Astrocyte (in vitro differentiated cells and primary cell): ENCODE measurements at regions not wholly inside any gene's neighbourhood (a gene's known extent, or its start where the extent isn't known, plus 50 kb on each side); places are given as distances from the start of the nearest gene placed in this dataset.

Source experiments
- DNase-seq: peaks from one replicate; pipeline ENCODE4 v3.0.0-alpha.2; 2010; ENCODE audit warnings: low read depth
- FAIRE-seq: peaks from 2 replicates; lab custom pipeline; 2011; peaks lifted over from hg19 to GRCh38; lab: Jason Lieb, UNC
- H2AFZ ChIP-seq: 2 replicates; pipeline ENCODE4 v1.6.0; 2012; ENCODE audit warnings: low read depth, low read length, inconsistent platforms
- H3K27ac ChIP-seq: 2 replicates; pipeline ENCODE4 v1.5.1; 2011; ENCODE audit warnings: low read depth, low read length, inconsistent platforms
- H3K27me3 ChIP-seq: 2 replicates; pipeline ENCODE4 v1.6.0; 2011; ENCODE audit warnings: low read length, inconsistent platforms; ENCODE audit not compliant: insufficient read depth
- H3K36me3 ChIP-seq: 2 replicates; pipeline ENCODE4 v1.5.1; 2011; ENCODE audit warnings: low read length, inconsistent platforms; ENCODE audit not compliant: insufficient read depth
- H3K4me1 ChIP-seq: 2 replicates; pipeline ENCODE4 v1.5.1; 2011; ENCODE audit warnings: low read length, inconsistent platforms; ENCODE audit not compliant: insufficient read depth
- H3K4me2 ChIP-seq: 2 replicates; pipeline ENCODE4 v1.6.0; 2012; ENCODE audit warnings: low read length, inconsistent platforms
- H3K4me3 ChIP-seq: 2 replicates; pipeline ENCODE4 v1.5.1; 2011; ENCODE audit warnings: low read depth, mild to moderate bottlenecking, low read length, inconsistent platforms; ENCODE audit not compliant: insufficient read depth
- H3K79me2 ChIP-seq: 2 replicates; pipeline ENCODE4 v1.6.0; 2012; ENCODE audit warnings: mild to moderate bottlenecking, low read length, inconsistent platforms; ENCODE audit not compliant: insufficient read depth
- H3K9ac ChIP-seq: 2 replicates; pipeline ENCODE4 v1.6.0; 2012; ENCODE audit warnings: mild to moderate bottlenecking, low read length, inconsistent platforms
- H3K9me3 ChIP-seq: 2 replicates; pipeline ENCODE4 v1.5.1; 2012; ENCODE audit warnings: low read depth, mild to moderate bottlenecking, low read length, inconsistent platforms; ENCODE audit not compliant: insufficient read depth
- H4K20me1 ChIP-seq: 2 replicates; pipeline ENCODE4 v1.6.0; 2012; ENCODE audit warnings: low read length, inconsistent platforms; ENCODE audit not compliant: insufficient read depth
- H3K27ac Mint-ChIP-seq: one replicate; pipeline ENCODE4 v1.8.0; 2021; ENCODE audit warnings: mild to moderate bottlenecking, mixed read lengths; ENCODE audit not compliant: unreplicated experiment
- H3K27me3 Mint-ChIP-seq: one replicate; pipeline ENCODE4 v1.8.0; 2021; ENCODE audit warnings: low read depth, mixed read lengths; ENCODE audit not compliant: unreplicated experiment
- H3K36me3 Mint-ChIP-seq: one replicate; pipeline ENCODE4 v1.8.0; 2021; ENCODE audit warnings: low read depth, mixed read lengths; ENCODE audit not compliant: unreplicated experiment
- H3K4me1 Mint-ChIP-seq: one replicate; pipeline ENCODE4 v1.8.0; 2021; ENCODE audit warnings: low read depth, mixed read lengths; ENCODE audit not compliant: unreplicated experiment
- H3K4me3 Mint-ChIP-seq: one replicate; pipeline ENCODE4 v1.8.0; 2021; ENCODE audit warnings: mild to moderate bottlenecking, moderate library complexity, mixed read lengths; ENCODE audit not compliant: unreplicated experiment
- H3K9me3 Mint-ChIP-seq: one replicate; pipeline ENCODE4 v1.8.0; 2021; ENCODE audit warnings: mild to moderate bottlenecking, mixed read lengths; ENCODE audit not compliant: unreplicated experiment
- CTCF ChIP-seq: IDR thresholded peaks from 2 replicates; pipeline ENCODE4 v1.5.1; 2011; ENCODE audit warnings: low read depth, mild to moderate bottlenecking, inconsistent platforms, low read length, moderate library complexity; ENCODE audit not compliant: insufficient read depth
- EZH2 ChIP-seq: IDR thresholded peaks from 2 replicates; pipeline ENCODE4 v1.6.1; 2012; ENCODE audit warnings: mild to moderate bottlenecking, low read length, inconsistent platforms; ENCODE audit not compliant: insufficient read depth

DNA sequence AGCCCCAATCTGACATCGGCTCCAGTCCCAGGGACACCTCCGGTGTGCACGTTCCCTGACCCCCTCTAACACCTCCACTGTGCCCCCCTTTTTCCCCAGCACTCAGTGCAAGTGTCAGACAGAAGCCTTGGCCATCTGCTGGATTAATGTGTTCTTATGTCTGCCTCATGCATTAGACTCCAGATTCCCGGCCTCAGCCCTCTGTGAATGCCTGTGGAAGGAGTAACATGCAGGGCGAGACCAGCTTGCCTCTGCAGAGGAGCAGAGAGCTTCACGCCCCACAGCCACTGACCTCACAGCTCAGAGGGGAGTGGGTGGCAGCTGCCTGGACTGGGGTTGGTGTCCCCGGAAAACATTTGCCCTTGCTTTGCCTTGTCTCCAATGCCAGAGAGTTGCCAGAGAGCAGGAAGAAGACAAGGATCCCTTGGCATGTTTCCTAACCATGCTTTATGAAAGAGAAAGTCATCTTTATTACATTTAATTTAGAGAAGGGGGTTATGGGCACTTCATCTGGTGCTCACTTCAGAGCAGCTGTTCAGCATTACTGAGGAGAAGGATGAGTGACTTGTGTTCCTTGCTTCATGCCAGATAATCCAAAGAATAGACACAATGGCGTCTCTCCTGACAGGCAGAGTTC is 91.6 kb upstream of the CXCL12 start:
- Histone ChIP-seq H3K36me3 (no peaks in the 10 kb centered on the region), H3K27me3 (no peaks in the 10 kb centered on the region), H4K20me1 (no peaks in the 10 kb centered on the region), H3K9ac (no peak overlapping the region), H3K9me3 (no peaks in the 10 kb centered on the region), H3K4me2 (no peak overlapping the region), H3K79me2 (no peaks in the 10 kb centered on the region), H3K4me3 (no peak overlapping the region), H3K27ac (no peak overlapping the region), H3K4me1 (peaks cover 11% of the 10 kb centered on the region), H2AFZ (no peak overlapping the region)
- no peaks in the 10 kb centered on the region for H3K36me3 Mint-ChIP-seq
- H3K4me3 Mint-ChIP-seq, result no peak overlapping the region
- peaks cover 5% of the 10 kb centered on the region for H3K27me3 Mint-ChIP-seq
- DNase-seq (no peak), FAIRE-seq (no peak)
- no peak for TF ChIP-seq EZH2
- TF ChIP-seq CTCF, result no peak
- H3K9me3 Mint-ChIP-seq, result no peaks in the 10 kb centered on the region
- no peaks in the 10 kb centered on the region for H3K4me1 Mint-ChIP-seq
- peak overlapping the region; percentile 23 for H3K27ac Mint-ChIP-seq

GRCh38 chr10:44477046-44477425 is 92.1 kb upstream of the CXCL12 start:
- Histone ChIP-seq H3K79me2 (no peaks in the 10 kb centered on the region), H3K27me3 (no peaks in the 10 kb centered on the region), H3K36me3 (no peaks in the 10 kb centered on the region), H4K20me1 (no peaks in the 10 kb centered on the region), H3K4me2 (no peak overlapping the region), H3K9ac (no peak overlapping the region), H3K4me3 (no peak overlapping the region), H3K9me3 (no peaks in the 10 kb centered on the region), H3K4me1 (peaks cover 11% of the 10 kb centered on the region), H3K27ac (no peak overlapping the region), H2AFZ (no peak overlapping the region)
- no peaks in the 10 kb centered on the region for H3K36me3 Mint-ChIP-seq
- H3K27ac Mint-ChIP-seq, result no peak overlapping the region
- no peaks in the 10 kb centered on the region for H3K4me1 Mint-ChIP-seq
- DNase-seq, result peak; percentile 60
- no peak for TF ChIP-seq CTCF
- TF ChIP-seq EZH2, result no peak
- H3K4me3 Mint-ChIP-seq, result no peak overlapping the region
- no peak for FAIRE-seq
- peaks cover 5% of the 10 kb centered on the region for H3K27me3 Mint-ChIP-seq
- no peaks in the 10 kb centered on the region for H3K9me3 Mint-ChIP-seq

GRCh38 chr10:44478040-44478439 is 93.1 kb upstream of the CXCL12 start:
- TF ChIP-seq CTCF (no peak), EZH2 (no peak)
- Histone ChIP-seq H3K27ac (no peak overlapping the region), H2AFZ (no peak overlapping the region), H3K27me3 (no peaks in the 10 kb centered on the region), H3K4me3 (no peak overlapping the region), H3K4me1 (peaks cover 11% of the 10 kb centered on the region), H3K4me2 (no peak overlapping the region), H3K79me2 (no peaks in the 10 kb centered on the region), H4K20me1 (no peaks in the 10 kb centered on the region), H3K9me3 (no peaks in the 10 kb centered on the region), H3K36me3 (no peaks in the 10 kb centered on the region), H3K9ac (no peak overlapping the region)
- Mint-ChIP-seq H3K4me1 (no peaks in the 10 kb centered on the region), H3K36me3 (no peaks in the 10 kb centered on the region), H3K4me3 (no peak overlapping the region), H3K27me3 (peaks cover 5% of the 10 kb centered on the region), H3K9me3 (peaks cover 2% of the 10 kb centered on the region), H3K27ac (no peak overlapping the region)
- peak; percentile 74 for DNase-seq
- peak; percentile 23 for FAIRE-seq
